Common myeloid progenitor, CD34-positive (primary cell): ENCODE measurements at regions not wholly inside any gene's neighbourhood (a gene's known extent, or its start where the extent isn't known, plus 50 kb on each side); places are given as distances from the start of the nearest gene placed in this dataset.
A peak's percentile ranks its signal among the peaks of the same experiment; 100 is the strongest.

Experiments
- CTCF ChIA-PET: fragments of 350-600 bp; sonication (Branson Sonifier 250); formaldehyde crosslinking; loops from one replicate; lab custom pipeline; 2021; ENCODE audit warnings: antibody characterized with exemption; lab: Charles Lee
- POLR2A ChIA-PET: fragments of 350-600 bp; sonication (Branson Sonifier 250); formaldehyde crosslinking; loops from one replicate; lab custom pipeline; 2021; ENCODE audit warnings: antibody characterized with exemption; lab: Charles Lee
- DNase-seq, 3 donors: peaks; one replicate each; pipeline versions ENCODE4 v3.0.0 to v3.0.0-alpha.2; 2013
- H3K27ac ChIP-seq, 2 experiments: 1 replicate in 1 of 2; 2 replicates in 1 of 2; pipeline ENCODE4 v1.7.0; 2013; ENCODE audit warnings: inconsistent platforms in 2 of 2, low read length in 2 of 2, mild to moderate bottlenecking in 2 of 2, low read depth in 1 of 2, moderate library complexity in 1 of 2; ENCODE audit not compliant: severe bottlenecking in 2 of 2, insufficient read depth in 1 of 2, poor library complexity in 1 of 2
- H3K27me3 ChIP-seq, 5 experiments: replicated peaks in 2 of 5; 1 replicate in 3 of 5; 2 replicates in 2 of 5; pipeline versions ENCODE4 v1.6.1 to v1.7.0; 2013; ENCODE audit warnings: low read length in 4 of 5, mild to moderate bottlenecking in 2 of 5, moderate library complexity in 2 of 5, inconsistent platforms in 1 of 5; ENCODE audit not compliant: insufficient read depth in 5 of 5, control insufficient read depth in 4 of 5
- H3K36me3 ChIP-seq, 4 experiments: 1 replicate in 2 of 4; 2 replicates in 2 of 4; pipeline versions ENCODE4 v1.6.1 to v1.7.0; 2013; ENCODE audit warnings: low read length in 3 of 4, control low read depth in 1 of 4, mild to moderate bottlenecking in 1 of 4; ENCODE audit not compliant: control insufficient read depth in 4 of 4, insufficient read depth in 4 of 4
- H3K4me1 ChIP-seq, 4 experiments: 1 replicate in 3 of 4; 2 replicates in 1 of 4; pipeline versions ENCODE4 v1.6.1 to v1.7.1; 2013; ENCODE audit warnings: low read length in 3 of 4, mild to moderate bottlenecking in 3 of 4, control low read depth in 1 of 4, inconsistent platforms in 1 of 4, moderate library complexity in 1 of 4; ENCODE audit not compliant: control insufficient read depth in 4 of 4, insufficient read depth in 4 of 4; ENCODE audit errors: control extremely low read depth in 1 of 4
- H3K4me3 ChIP-seq, 7 experiments: 1 replicate in 4 of 7; 2 replicates in 3 of 7; pipeline versions ENCODE4 v1.5.1 to v1.7.0; 2013; ENCODE audit warnings: mild to moderate bottlenecking in 7 of 7, low read length in 6 of 7, moderate library complexity in 6 of 7, inconsistent platforms in 2 of 7, low read depth in 2 of 7, control low read depth in 1 of 7; ENCODE audit not compliant: insufficient read depth in 4 of 7, control insufficient read depth in 1 of 7; ENCODE audit errors: extremely low read depth in 1 of 7
- H3K9me3 ChIP-seq, 5 experiments: 1 replicate in 4 of 5; 2 replicates in 1 of 5; pipeline versions ENCODE4 v1.6.1 to v1.7.1; 2013; ENCODE audit warnings: low read length in 4 of 5, mild to moderate bottlenecking in 2 of 5, inconsistent platforms in 1 of 5, low read depth in 1 of 5, moderate library complexity in 1 of 5; ENCODE audit not compliant: control insufficient read depth in 4 of 5, insufficient read depth in 2 of 5; ENCODE audit errors: control extremely low read depth in 1 of 5
- WGBS: methylation state at CpG from one replicate; pipeline ENCODE4 v1.1.5; 2013; ENCODE audit not compliant: insufficient coverage; 5-methylcytosine and 5-hydroxymethylcytosine counted together

DNA sequence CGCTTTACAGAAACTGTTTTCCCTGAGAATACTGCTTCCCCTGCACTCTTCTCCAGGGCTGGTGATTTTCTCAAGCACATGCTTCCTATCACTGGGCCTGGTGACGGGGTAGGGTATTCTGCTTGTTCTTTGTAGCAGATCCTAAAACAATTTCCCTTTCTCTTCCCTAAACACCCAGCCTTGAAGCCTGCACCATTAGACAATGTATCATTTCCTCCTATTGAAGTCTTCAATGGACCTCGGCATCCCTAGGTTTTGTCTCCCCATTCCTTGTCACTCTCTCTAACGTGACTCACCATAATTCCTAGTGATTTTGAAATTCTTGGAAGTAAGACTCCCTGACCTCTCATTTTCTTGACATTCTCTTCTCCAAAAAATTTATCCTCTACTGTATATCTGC lies 109.5 kb upstream of the GHITM start:
- POLR2A ChIA-PET = no interaction called here

DNA sequence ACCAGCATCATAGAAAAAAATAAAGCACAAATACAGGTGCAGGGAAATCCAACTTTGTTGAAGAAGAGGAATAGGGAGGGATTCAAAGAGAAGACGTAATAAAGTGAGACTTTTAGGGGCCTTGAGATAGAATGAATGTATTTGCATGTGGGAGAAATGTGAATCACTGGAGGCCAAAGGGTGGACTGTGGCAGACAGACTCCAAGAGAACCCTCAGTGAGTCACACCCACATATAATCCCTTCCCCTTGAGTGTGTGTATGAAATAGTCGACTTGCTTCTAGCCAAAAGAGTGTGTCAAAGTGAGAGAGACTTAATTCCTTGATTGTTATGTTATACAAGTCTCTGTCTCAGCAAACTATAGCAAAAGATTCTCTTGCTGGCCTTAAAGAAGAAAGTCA lies 101.3 kb upstream of the GHITM start:
- DNase-seq = no peak
- ChIA-PET CTCF (no interaction called here), POLR2A (no interaction called here)
- Histone ChIP-seq H3K36me3 (no peaks in the 10 kb centered on the region), H3K27me3 (no peaks in the 10 kb centered on the region), H3K4me3 (no peak overlapping the region), H3K9me3 (no peaks in the 10 kb centered on the region), H3K27ac (no peak overlapping the region), H3K4me1 (no peaks in the 10 kb centered on the region)
- 100% methylated on average over 1 of the region's 2 CpGs for WGBS

More for the DNA sequence above, 109.5 kb upstream of the GHITM start:
- 73% methylated on average over 3 of the region's 4 CpGs for WGBS
- H3K27ac ChIP-seq = no peak overlapping the region
- no peak for DNase-seq
- no peaks in the 10 kb centered on the region for H3K9me3 ChIP-seq
- no peaks in the 10 kb centered on the region for H3K4me1 ChIP-seq
- CTCF ChIA-PET = no interaction called here
- H3K4me3 ChIP-seq = no peak overlapping the region
- H3K36me3 ChIP-seq = no peaks in the 10 kb centered on the region
- H3K27me3 ChIP-seq = peaks cover 0 to 2% (median 0%) of the 10 kb centered on the region in 5 experiments

GRCh38 chr10:84039957-84040356 lies 99.4 kb upstream of the GHITM start:
- Histone ChIP-seq H3K27me3 (peaks cover 0 to 4% (median 0%) of the 10 kb centered on the region in 5 experiments), H3K4me3 (no peak overlapping the region), H3K36me3 (no peaks in the 10 kb centered on the region), H3K27ac (no peak overlapping the region), H3K4me1 (no peaks in the 10 kb centered on the region), H3K9me3 (no peaks in the 10 kb centered on the region)
- no peak for DNase-seq
- WGBS = 100% methylated on average over 1 of the region's 5 CpGs
- ChIA-PET CTCF (no interaction called here), POLR2A (no interaction called here)

GRCh38 chr10:84047258-84048010 lies 91.9 kb upstream of the GHITM start:
- no peak for DNase-seq
- Histone ChIP-seq H3K27ac (no peak overlapping the region), H3K4me3 (no peak overlapping the region), H3K9me3 (peaks cover 0 to 4% (median 0%) of the 10 kb centered on the region in 5 experiments), H3K4me1 (no peaks in the 10 kb centered on the region), H3K27me3 (peaks cover 0 to 4% (median 0%) of the 10 kb centered on the region in 5 experiments), H3K36me3 (no peaks in the 10 kb centered on the region)
- CTCF ChIA-PET = interaction anchor here (1.4 kb wide), 1 partner anchor 16 kb away, joined by 3 read pairs; no protein-coding TSS in a partner anchor
- POLR2A ChIA-PET = no interaction called here
- WGBS = 93% methylated on average over 3 of the region's 3 CpGs

GRCh38 chr10:84049645-84050011 lies 89.7 kb upstream of the GHITM start:
- no peaks in the 10 kb centered on the region for H3K36me3 ChIP-seq
- H3K27ac ChIP-seq = no peak overlapping the region
- ChIA-PET CTCF (interaction anchor here (0.7 kb wide), 1 partner anchor 1960 kb away, joined by 3 read pairs; no protein-coding TSS in a partner anchor), POLR2A (no interaction called here)
- H3K4me1 ChIP-seq = no peaks in the 10 kb centered on the region
- no peak overlapping the region for H3K4me3 ChIP-seq
- H3K9me3 ChIP-seq = peaks cover 0 to 4% (median 0%) of the 10 kb centered on the region in 5 experiments
- peaks cover 0 to 2% (median under 1%) of the 10 kb centered on the region in 5 experiments for H3K27me3 ChIP-seq
- no peak for DNase-seq

- CTCF ChIA-PET = no interaction called here
- Histone ChIP-seq H3K36me3 (no peaks in the 10 kb centered on the region), H3K4me3 (no peak overlapping the region), H3K9me3 (peaks cover 0 to 6% (median 2%) of the 10 kb centered on the region in 5 experiments), H3K27ac (no peak overlapping the region), H3K4me1 (no peaks in the 10 kb centered on the region), H3K27me3 (peaks cover 0 to 2% (median 0%) of the 10 kb centered on the region in 5 experiments)
- WGBS = 95% methylated on average over 4 of the region's 5 CpGs
- POLR2A ChIA-PET = no interaction called here
- DNase-seq = no peak
Measured at GRCh38 chr10:84053626-84054025, 85.7 kb upstream of the GHITM start.

GRCh38 chr10:84054743-84055142 lies 84.6 kb upstream of the GHITM start:
- CTCF ChIA-PET = no interaction called here
- H3K27ac ChIP-seq = no peak overlapping the region
- no peaks in the 10 kb centered on the region for H3K4me1 ChIP-seq
- peaks cover 0 to 2% (median 0%) of the 10 kb centered on the region in 5 experiments for H3K27me3 ChIP-seq
- peaks cover 0 to 4% (median 0%) of the 10 kb centered on the region in 5 experiments for H3K9me3 ChIP-seq
- no peak overlapping the region for H3K4me3 ChIP-seq
- peak in 1 of 3 donors; percentile 1 for DNase-seq
- H3K36me3 ChIP-seq = no peaks in the 10 kb centered on the region
- POLR2A ChIA-PET = no interaction called here
- 86% methylated on average over 2 of the region's 3 CpGs for WGBS
